Activated T-cell treated with anti-CD3 and anti-CD28 coated beads, Interleukin-2, amount 50 U/mL, for 24 hours (primary cell): ENCODE measurements at regions not wholly inside any gene's neighbourhood (a gene's known extent, or its start where the extent isn't known, plus 50 kb on each side); places are given as distances from the start of the nearest gene placed in this dataset.

Source experiments
- DNase-seq: peaks from one replicate; pipeline ENCODE4 v3.0.0-alpha.2; 2020
- H3K27ac Mint-ChIP-seq: 2 replicates; pipeline ENCODE4 v1.8.0; 2020; ENCODE audit warnings: mild to moderate bottlenecking, mixed read lengths
- H3K27me3 Mint-ChIP-seq: 2 replicates; pipeline ENCODE4 v1.8.0; 2020; ENCODE audit warnings: mixed read lengths
- H3K36me3 Mint-ChIP-seq: 2 replicates; pipeline ENCODE4 v1.8.0; 2020; ENCODE audit warnings: low read depth, mixed read lengths
- H3K4me1 Mint-ChIP-seq: 2 replicates; pipeline ENCODE4 v1.8.0; 2020; ENCODE audit warnings: low read depth, mixed read lengths
- H3K4me3 Mint-ChIP-seq: 2 replicates; pipeline ENCODE4 v1.8.0; 2020; ENCODE audit warnings: mild to moderate bottlenecking, moderate library complexity, mixed read lengths
- H3K9me3 Mint-ChIP-seq: 2 replicates; pipeline ENCODE4 v1.8.0; 2020; ENCODE audit warnings: mixed read lengths

DNA sequence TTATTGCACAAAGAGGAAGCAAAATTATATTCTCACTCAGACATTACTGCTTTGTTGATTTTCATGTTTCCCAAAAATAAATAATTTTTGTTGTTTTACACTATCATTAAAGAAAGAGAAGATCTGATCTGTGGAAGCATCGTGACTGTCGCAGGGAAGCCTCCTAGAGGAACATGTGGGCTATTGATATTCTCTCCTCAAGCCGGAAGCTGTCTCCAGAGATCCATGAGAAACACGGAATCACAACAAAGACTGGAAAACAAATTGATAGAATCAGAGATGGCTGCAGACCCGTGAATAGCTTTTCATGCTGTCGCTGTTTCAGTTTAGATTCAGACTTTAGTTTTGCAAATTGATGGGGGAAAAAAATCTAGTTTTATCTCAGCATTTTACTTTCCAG lies 235.2 kb upstream of the TMPO start:
- H3K36me3 Mint-ChIP-seq, result no peaks in the 10 kb centered on the region
- H3K9me3 Mint-ChIP-seq, result no peaks in the 10 kb centered on the region
- DNase-seq, result no peak
- no peak overlapping the region for H3K4me3 Mint-ChIP-seq
- no peaks in the 10 kb centered on the region for H3K4me1 Mint-ChIP-seq
- H3K27ac Mint-ChIP-seq, result no peak overlapping the region
- no peaks in the 10 kb centered on the region for H3K27me3 Mint-ChIP-seq

DNA sequence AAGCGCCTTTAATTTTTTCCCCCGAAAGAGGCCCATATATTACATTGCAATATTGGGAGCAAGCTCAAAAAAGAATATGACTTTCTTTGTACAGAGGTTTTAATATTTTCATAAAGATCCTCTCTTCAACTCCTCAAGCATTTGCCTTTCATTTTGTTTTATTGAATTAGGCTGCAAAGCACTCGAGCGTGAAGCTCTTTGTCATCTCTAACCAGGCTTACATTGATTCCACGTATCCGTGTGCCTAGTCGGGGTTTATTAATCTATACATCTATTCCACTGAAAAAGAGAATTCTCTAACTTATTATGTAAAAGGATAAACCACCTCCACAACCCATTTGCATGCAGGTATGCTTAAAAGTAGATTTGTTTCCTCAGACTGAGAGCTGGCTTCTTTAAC lies 234.8 kb upstream of the TMPO start:
- no peaks in the 10 kb centered on the region for H3K27me3 Mint-ChIP-seq
- no peak for DNase-seq
- H3K4me3 Mint-ChIP-seq, result no peak overlapping the region
- H3K27ac Mint-ChIP-seq, result no peak overlapping the region
- no peaks in the 10 kb centered on the region for H3K36me3 Mint-ChIP-seq
- no peaks in the 10 kb centered on the region for H3K9me3 Mint-ChIP-seq
- H3K4me1 Mint-ChIP-seq, result no peaks in the 10 kb centered on the region

DNA sequence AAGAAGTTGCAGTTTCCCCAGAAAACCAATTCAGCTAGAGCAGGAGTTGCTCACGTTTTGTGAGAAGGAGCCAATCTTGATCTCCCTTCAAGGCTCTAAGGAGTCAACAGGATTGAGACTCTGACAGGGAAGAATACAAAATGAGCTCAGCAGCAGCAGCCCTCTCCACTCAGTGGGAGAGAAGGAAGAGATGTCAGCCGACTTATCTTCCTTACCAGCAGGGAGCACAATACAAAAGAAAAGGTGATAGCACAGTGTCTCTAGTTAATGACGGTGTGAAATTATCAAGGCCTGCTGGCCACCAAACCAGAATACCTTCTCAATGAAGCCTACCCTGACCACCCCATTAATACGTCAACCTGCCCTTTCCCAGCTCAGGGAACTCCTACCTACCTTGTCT lies 223.6 kb upstream of the TMPO start:
- DNase-seq, result no peak
- no peaks in the 10 kb centered on the region for H3K9me3 Mint-ChIP-seq
- H3K4me1 Mint-ChIP-seq, result no peaks in the 10 kb centered on the region
- H3K27me3 Mint-ChIP-seq, result peaks cover 28% of the 10 kb centered on the region
- no peaks in the 10 kb centered on the region for H3K36me3 Mint-ChIP-seq
- H3K4me3 Mint-ChIP-seq, result no peak overlapping the region
- no peak overlapping the region for H3K27ac Mint-ChIP-seq

DNA sequence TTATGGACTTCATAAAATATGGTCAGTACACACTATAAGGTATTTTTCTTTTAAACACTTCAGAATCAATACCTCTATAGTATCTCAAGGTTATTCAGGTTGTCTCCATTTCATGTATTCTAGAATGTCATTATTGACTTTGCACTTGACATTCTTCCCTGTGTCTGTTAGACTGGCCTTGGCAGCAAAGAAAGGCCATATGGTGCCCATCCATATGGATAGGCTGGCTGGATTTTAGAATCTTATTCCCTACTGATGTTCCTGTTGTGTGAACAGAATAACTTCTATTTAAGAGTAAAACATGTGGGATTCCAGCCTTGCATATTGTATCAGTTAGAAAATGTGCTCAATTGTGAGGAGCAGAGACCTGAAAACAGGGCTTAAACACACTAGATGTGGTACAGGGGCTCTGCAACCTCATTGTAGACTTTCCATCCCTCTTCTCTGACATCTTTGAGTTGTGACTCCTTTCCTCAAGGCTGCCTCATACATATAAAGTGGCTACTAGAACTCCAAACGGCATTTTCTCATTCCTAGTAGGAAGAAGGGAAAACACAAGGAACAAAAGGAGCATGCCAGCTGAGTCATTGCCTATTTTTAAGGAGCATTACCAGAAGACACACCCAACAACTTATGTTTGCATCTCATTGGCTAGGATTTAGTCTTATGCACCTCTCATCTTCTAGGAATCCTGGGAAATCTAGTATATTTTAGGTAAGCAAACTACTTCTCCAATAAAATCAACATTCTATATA lies 221.2 kb upstream of the TMPO start:
- H3K9me3 Mint-ChIP-seq, result no peaks in the 10 kb centered on the region
- H3K36me3 Mint-ChIP-seq, result no peaks in the 10 kb centered on the region
- H3K4me1 Mint-ChIP-seq, result no peaks in the 10 kb centered on the region
- no peak overlapping the region for H3K27ac Mint-ChIP-seq
- DNase-seq, result no peak
- H3K4me3 Mint-ChIP-seq, result no peak overlapping the region
- H3K27me3 Mint-ChIP-seq, result peaks cover 19% of the 10 kb centered on the region

DNA sequence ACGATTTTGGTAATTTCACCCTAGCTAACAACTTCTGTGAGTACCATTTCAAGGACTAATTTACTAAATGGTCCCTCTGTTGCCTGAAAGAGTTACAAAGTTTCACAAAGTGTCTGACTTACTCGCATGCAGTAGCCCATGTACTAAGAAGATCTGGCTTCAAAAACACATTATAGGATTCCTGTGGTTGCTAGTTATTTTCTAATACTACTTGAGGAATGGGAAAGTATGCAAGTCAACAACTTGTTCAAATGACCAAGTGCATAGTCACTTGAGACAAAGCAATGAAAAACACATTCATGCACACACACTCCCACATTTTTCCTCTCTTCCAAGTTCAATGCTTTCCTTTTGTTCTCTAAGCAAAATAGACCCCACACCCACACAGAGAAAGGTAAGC lies 219.7 kb upstream of the TMPO start:
- Mint-ChIP-seq H3K9me3 (no peaks in the 10 kb centered on the region), H3K4me1 (no peaks in the 10 kb centered on the region), H3K4me3 (no peak overlapping the region), H3K36me3 (no peaks in the 10 kb centered on the region), H3K27me3 (peaks cover 21% of the 10 kb centered on the region), H3K27ac (no peak overlapping the region)
- DNase-seq, result no peak

DNA sequence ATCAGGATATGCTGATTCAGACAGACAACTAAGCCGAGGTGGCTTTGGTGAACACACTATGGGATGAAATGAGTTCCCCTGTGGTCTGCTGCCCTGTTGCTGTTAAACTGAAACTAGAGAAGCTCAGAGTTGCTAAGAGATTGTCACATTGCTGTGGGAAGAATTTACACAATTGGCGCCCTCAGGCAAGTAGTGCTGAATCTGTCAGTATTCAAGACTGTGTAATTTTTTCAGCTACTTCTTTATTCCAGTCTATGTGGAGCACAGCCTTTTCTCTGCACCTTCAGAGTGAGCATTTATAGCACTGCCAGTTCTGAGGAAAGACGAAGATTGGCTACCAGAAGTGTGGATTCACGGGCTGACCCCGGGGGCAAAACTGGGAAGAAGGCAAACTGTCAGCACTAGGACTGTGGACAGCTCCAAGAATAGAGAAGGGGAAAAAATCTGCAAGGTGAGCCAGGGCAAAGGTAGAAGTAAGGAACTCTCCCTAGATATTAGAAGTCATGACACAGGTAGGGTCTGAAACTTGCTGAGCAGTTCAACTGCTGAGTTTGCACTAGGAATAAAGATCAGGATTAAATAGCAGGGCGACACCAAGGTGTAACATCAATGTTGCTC lies 218.8 kb upstream of the TMPO start:
- no peak for DNase-seq
- Mint-ChIP-seq H3K9me3 (no peaks in the 10 kb centered on the region), H3K27me3 (peaks cover 19% of the 10 kb centered on the region), H3K4me3 (no peak overlapping the region), H3K27ac (no peak overlapping the region), H3K4me1 (no peaks in the 10 kb centered on the region), H3K36me3 (no peaks in the 10 kb centered on the region)

DNA sequence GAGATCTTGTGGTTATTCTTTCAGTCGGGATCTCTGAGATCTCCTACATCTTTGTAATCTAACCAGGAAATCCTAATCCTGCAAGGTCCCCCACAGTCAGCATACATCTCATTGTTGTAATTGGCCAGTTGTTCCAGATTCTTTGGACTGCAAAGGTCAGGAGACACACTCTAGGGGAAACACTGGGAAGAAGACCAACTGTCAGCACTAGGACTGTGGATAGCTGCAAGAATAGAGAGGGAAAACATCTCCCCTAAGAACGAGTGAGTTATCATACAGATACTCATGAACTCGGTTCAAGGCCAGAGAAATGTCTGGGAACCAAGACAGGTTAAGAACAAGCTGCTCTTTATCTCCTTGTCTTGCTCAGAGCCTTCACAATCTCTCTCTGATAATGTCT lies 217.9 kb upstream of the TMPO start:
- Mint-ChIP-seq H3K4me3 (no peak overlapping the region), H3K4me1 (no peaks in the 10 kb centered on the region), H3K27me3 (peaks cover 16% of the 10 kb centered on the region), H3K27ac (no peak overlapping the region), H3K9me3 (no peaks in the 10 kb centered on the region), H3K36me3 (no peaks in the 10 kb centered on the region)
- no peak for DNase-seq

DNA sequence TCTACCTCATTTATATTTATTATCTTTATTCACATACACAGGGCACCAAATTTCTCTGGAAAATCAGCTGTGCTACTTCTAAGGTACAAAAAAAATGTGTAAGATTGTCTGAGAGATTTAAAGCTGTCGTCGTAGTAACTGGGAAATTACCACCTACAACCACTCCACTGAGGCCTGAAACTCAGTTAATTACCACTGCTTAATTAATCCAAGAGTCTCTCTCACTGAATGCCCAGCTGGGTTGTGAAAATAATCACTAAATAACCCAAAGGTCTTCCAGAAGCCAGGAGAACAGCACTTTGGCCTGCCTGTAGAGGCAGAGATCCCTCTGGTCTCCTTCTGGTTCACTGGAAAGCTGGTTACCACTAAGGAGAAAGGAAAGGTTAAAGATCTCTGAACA lies 207.2 kb upstream of the TMPO start:
- Mint-ChIP-seq H3K27ac (no peak overlapping the region), H3K27me3 (peaks cover 12% of the 10 kb centered on the region), H3K4me1 (no peaks in the 10 kb centered on the region), H3K4me3 (no peak overlapping the region), H3K9me3 (no peaks in the 10 kb centered on the region), H3K36me3 (no peaks in the 10 kb centered on the region)
- no peak for DNase-seq

DNA sequence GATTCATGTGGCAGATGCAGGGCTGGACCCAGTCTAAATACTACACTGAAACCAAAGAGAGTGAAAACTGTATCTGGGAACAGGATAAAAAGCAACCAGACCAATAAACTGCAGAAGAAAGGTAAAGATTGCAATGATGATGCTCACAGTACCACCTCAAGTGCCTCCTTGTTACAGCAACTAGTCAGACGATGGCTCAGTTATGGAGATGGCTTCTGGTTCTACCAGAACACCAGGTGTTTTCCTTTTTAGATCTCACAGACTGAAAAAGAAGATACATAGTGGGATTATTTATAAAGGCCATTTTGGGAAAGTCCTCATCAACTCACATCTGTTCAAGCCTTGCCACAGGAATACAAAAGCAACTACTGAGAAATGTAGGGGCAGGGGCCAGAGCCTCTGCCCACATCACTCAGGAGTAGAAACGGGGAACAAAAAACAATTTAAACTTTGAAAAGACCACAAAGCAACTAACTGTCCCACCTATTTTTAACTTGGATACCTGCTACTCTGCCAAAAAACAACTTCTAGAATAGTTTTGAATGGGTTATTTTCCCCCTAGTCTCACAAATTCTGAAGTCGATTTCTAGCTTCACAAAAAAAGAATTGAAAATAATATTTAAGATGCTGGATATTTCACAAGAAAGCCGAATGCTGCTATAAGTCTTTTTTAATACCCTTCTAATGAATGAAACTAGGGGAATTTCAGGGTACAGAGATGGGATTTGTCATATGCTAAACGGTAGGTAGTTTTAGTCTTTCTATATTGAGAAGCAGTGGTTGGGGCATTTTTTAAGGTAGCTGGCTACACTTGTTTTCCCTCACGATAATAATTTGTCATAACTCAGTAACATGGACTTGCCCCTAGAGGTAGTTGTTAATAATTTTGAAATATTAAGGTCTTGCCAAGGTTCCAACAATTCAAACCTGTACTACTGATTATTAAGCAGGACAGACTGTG lies 197.2 kb upstream of the TMPO start:
- H3K27ac Mint-ChIP-seq, result no peak overlapping the region
- H3K36me3 Mint-ChIP-seq, result no peaks in the 10 kb centered on the region
- DNase-seq, result no peak
- H3K4me1 Mint-ChIP-seq, result no peaks in the 10 kb centered on the region
- H3K9me3 Mint-ChIP-seq, result no peaks in the 10 kb centered on the region
- no peaks in the 10 kb centered on the region for H3K27me3 Mint-ChIP-seq
- no peak overlapping the region for H3K4me3 Mint-ChIP-seq

DNA sequence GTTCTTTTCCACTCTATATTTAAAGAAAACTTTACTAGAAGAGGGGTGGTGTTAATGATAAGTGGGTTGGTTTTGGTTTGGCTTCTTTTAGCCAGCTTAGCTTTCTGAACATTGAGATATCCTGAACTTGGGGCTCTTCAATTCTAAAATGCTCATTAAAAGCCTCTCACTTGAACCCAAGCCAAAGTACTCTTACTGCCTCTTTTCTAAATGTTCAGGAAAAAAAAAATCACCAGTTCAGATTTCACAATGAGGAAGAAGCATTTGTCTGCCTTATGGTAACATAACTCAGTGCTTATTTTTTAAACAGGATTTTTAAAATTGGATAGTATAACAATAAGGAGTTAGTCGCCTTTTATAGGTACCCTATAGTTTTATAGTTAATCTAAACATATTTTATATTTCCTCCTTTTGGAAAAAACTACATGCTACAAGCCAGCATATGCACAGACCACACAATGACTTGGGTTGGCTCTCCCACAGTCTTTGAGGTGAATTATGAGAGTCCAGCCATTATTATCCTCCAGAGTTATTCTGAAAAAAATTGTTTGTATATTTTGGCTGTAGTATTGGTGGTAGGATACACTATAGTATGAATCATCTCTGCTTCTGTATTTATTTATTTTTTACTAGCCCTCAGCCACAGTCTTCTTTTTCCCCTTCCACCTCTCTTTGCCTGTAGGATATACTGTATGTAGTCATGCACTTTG lies 195.5 kb upstream of the TMPO start:
- H3K27me3 Mint-ChIP-seq, result no peaks in the 10 kb centered on the region
- no peak overlapping the region for H3K4me3 Mint-ChIP-seq
- H3K4me1 Mint-ChIP-seq, result no peaks in the 10 kb centered on the region
- DNase-seq, result no peak
- no peaks in the 10 kb centered on the region for H3K36me3 Mint-ChIP-seq
- no peak overlapping the region for H3K27ac Mint-ChIP-seq
- no peaks in the 10 kb centered on the region for H3K9me3 Mint-ChIP-seq

DNA sequence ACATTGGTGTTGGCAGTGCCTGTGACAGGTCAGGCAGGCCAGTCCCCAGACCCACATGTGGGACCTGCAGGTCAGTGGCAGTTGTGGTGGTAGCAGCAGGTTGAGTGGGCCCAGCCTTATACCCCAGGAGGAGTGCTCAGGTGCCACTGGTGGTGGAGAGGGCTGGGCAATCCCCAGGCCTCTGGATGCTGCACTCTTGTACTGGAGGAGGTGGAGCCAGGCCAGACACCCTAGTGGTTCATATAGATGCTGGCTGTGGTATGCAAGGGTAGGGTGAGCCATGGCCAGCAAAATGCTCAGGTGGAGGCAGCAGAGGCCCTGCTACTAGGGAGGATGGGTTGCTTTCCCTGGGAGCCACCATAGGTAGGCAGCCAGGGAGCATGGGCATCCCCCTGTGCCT lies 190.4 kb upstream of the TMPO start:
- Mint-ChIP-seq H3K27me3 (peaks cover under 1% of the 10 kb centered on the region), H3K4me1 (no peaks in the 10 kb centered on the region), H3K27ac (no peak overlapping the region), H3K36me3 (no peaks in the 10 kb centered on the region), H3K4me3 (no peak overlapping the region), H3K9me3 (no peaks in the 10 kb centered on the region)
- DNase-seq, result no peak

DNA sequence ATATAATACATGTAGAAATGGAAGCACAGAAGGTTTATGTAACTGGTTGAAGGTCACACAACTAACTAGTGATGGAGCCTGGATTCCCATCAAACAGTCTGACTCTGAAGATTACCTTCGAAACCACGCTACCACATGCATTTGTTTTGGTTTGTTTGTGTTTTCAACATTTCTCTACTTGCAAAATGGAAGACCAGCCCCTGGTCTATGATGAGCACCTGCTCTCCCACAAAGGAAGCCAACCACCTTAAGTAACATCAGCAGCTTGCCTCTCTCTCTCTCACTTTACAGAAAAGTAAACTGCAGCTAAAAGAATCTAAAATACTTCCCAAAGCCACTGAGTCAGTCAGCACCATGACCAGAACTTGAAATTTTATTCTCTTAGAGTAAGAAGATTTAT lies 186.9 kb upstream of the TMPO start:
- no peak overlapping the region for H3K27ac Mint-ChIP-seq
- DNase-seq, result no peak
- no peaks in the 10 kb centered on the region for H3K9me3 Mint-ChIP-seq
- H3K4me1 Mint-ChIP-seq, result no peaks in the 10 kb centered on the region
- no peak overlapping the region for H3K4me3 Mint-ChIP-seq
- H3K36me3 Mint-ChIP-seq, result no peaks in the 10 kb centered on the region
- H3K27me3 Mint-ChIP-seq, result peaks cover 9% of the 10 kb centered on the region

DNA sequence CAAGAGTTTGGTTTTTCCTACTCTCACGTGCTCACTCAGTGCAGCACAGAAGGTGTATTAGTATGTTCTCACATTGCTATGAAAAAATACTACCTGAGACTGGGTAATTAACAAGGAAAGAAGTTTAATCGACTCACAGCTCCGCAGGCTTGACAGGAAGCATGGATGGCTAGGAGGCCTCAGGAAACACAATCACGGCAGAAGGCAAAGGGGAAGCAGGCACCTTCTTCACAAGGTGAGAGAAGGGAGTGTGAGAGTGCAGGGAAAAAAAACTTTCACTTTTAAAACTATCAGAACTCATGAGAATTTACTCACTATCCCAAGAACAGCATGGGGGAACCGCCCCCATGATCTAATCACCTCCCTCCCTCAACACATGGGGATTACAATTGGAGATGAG lies 185.8 kb upstream of the TMPO start:
- DNase-seq, result no peak
- H3K27me3 Mint-ChIP-seq, result peaks cover 9% of the 10 kb centered on the region
- H3K36me3 Mint-ChIP-seq, result no peaks in the 10 kb centered on the region
- no peak overlapping the region for H3K27ac Mint-ChIP-seq
- no peak overlapping the region for H3K4me3 Mint-ChIP-seq
- H3K4me1 Mint-ChIP-seq, result no peaks in the 10 kb centered on the region
- H3K9me3 Mint-ChIP-seq, result no peaks in the 10 kb centered on the region

DNA sequence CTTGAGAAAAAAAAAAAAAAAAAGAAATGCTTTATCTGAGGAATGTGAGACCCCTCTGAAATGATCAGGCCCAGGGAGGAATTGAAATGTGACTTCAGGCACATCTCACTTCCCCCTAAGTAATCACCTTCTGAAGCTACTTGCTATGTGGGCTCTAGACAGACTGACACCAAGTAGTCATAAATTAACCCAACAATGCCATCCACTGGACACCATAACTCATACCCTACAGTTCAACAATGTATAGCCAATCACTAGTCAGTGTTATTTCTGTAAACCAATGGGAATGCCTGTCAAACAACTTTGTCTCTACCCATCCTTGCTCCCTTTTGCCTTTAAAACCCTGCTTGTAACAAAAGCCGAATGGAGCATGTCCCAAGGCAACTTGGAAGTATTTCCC lies 182.7 kb upstream of the TMPO start:
- Mint-ChIP-seq H3K36me3 (no peaks in the 10 kb centered on the region), H3K27me3 (peaks cover 16% of the 10 kb centered on the region), H3K9me3 (no peaks in the 10 kb centered on the region), H3K4me1 (no peaks in the 10 kb centered on the region), H3K4me3 (no peak overlapping the region), H3K27ac (no peak overlapping the region)
- no peak for DNase-seq
